Activated CD8-positive, alpha-beta memory T cell treated with anti-CD3 and anti-CD28 coated beads for 1 hour (primary cell): ENCODE measurements at regions not wholly inside any gene's neighbourhood (a gene's known extent, or its start where the extent isn't known, plus 50 kb on each side); places are given as distances from the start of the nearest gene placed in this dataset.

Experiments
- DNase-seq, 2 donors: peaks; one replicate each; pipeline ENCODE4 v3.0.0-alpha.2; 2020; ENCODE audit warnings: low read depth in 1 of 2; ENCODE audit errors: extremely low read depth in 1 of 2

DNA sequence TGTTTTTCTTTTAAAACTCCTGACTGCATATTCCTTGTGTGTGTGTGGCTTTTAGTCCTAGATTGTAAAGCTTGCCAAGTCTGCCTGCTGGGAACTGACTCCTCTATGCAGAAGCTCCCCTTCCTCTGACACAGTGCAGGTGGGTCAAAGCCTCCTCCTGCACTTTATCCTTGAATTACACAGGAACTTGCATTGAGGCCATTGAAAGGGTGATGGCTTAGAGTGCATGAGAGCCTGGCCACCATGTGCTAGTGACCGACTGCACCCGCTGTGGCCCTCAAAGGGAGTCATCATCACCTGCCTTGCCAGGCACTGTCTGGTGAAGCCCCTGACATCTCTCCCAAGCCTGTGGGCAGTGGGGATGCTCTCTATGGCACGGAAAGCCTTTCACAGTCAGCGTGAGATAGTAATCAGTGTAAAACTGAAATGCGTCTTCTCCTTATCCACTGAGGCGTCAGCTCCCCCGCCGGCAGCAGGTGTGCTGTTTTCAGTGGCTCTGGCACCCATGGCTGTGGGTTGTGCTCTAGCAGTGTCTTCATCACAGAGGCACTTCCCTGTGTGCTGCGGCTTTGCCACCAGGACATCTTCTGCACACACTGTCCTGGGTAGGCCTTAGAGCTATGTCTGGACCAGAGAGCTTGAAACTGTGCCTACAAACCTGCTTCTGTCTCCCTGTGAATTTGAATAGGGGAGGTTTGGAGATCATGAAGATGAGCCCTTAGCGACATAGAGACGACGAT is 87.9 kb downstream of the THBS2 start:
- DNase-seq: no peak

DNA sequence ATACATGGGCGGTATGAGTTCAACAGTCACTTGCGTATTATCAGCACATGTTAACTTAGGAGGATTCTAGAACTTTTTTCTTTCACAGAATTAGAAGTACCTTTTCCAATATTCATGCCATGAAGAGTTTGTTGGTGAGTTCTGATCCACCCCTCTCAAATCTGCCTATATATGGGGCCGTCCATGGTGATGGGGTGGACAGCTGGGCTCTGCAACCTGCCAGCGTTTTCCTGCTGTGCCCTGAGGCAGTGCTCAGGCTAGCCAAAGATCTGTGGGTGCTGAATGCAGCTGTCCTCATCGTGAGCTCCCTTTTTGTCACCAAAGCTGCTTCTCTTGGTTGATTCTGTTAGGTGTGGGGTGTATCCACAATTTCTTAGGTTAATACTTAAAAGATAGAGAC is 88.7 kb downstream of the THBS2 start:
- no peak for DNase-seq

DNA sequence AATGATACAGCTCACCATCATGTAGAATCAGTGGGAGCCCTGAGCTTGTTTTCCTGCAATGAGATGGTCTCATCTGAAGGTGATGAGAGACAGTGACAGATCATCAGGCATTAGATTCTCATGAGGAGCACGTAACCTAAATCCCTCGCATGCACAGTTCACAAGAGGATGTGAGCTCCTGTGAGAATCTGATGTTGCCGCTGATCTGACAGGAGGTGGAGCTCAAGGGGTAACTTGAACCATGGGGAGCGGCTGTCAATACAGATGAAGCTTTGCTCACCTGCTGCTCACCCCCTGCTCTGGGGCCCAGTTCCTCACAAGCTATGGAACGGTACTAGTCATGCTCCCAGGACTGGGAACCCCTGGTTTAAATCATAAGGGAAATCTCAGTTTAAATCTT is 89.2 kb downstream of the THBS2 start:
- DNase-seq: no peak

DNA sequence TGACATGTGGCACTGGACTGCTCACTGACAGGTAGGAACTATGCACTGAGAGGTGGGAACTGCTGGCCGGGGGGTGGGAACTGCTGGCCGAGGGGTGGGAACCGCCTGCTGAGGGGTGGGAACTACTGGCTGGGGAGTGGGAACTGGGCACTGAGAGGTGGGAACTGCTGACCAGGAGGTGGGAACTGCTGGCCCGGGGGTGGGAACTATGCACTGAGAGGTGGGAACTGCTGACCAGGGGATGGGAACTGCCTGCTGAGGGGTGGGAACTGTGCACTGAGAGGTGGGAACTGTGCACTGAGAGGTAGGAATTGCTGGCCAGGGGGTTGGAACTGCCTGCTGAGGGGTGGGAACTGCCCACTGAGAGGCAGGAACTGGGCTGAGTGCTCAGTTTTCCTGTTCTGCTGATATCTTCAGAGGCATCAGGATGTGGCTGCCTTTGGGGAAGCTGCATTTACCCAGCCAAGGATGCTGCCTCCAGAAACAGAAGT is 90.2 kb downstream of the THBS2 start:
- no peak for DNase-seq

DNA sequence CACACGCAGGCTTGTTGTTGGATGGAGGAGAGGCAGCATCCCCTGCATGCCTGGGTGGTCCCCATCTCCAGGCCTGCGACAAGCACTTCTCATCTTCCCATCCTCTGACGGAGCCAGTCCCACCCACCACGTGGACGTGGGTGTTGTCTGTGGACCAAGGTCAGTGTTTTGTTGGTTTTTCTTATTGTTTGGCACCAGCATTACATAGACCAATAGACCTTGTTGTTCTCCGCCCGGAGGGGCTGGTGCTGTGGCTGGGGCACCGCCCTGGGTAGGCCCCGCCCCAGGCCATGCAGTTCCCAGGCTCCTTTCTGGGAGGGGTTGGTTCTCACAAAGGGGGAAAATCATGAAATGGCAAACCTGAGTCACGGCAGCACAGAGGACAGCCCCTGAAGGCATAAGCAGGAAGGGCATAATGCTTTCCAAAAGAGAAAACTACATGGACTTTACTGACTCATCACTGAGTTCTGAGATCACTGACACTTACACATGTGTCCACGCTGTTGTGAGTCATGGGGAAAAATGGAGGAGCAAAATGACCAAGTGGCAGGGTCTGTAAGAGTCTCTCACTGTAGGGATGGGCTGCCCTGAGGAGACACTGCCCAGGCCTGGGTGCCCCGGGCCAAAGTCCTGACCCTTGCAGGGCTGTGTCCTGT is 90.8 kb downstream of the THBS2 start:
- no peak for DNase-seq

DNA sequence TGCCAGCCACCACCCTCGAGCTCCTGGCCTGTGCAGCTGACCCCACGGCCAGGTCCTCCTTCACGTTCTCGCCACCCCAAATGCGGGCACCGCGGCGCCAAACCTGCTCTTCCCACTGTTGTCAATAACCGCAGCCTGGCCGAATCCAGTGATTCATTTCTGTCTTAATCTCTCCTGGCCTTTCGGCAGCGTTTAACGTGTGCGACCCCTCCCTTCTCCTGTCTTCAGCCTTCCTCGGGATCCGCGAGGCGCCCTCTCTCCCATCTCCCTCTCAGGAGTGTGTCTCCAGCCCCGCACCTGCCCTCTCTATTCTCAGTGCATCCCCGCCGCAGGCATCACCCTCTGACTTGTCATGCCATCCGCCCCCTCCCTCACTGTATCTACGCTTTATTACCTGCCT is 91.4 kb downstream of the THBS2 start:
- DNase-seq: no peak

DNA sequence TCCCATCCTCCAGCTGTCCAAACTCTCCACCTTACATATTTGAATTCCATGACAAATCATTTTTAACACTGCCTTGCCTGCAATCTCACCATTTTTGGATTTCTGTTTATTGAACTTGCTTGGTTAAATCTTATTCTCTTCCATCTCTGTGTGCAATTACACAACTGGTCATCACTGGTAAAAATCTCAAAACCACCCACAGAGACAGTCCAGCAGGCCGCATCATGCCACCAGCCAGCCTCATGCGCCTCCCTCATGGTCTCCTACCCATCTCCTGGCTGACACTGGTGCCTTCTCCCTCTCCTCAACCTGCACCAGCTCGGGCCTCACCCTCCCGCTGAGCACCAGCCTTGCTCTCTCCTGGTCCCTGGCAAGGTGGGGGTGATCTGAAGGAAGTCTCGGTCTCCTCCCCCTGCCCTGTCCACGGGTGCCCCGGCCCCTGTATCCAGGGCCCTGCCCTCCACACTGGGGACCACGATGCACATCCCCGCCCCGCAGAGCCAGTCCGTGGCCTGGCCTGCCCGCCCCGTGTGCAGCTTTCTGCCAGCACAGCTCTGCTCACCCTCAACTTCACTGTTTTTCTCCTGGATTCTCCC is 92.0 kb downstream of the THBS2 start:
- DNase-seq: no peak

DNA sequence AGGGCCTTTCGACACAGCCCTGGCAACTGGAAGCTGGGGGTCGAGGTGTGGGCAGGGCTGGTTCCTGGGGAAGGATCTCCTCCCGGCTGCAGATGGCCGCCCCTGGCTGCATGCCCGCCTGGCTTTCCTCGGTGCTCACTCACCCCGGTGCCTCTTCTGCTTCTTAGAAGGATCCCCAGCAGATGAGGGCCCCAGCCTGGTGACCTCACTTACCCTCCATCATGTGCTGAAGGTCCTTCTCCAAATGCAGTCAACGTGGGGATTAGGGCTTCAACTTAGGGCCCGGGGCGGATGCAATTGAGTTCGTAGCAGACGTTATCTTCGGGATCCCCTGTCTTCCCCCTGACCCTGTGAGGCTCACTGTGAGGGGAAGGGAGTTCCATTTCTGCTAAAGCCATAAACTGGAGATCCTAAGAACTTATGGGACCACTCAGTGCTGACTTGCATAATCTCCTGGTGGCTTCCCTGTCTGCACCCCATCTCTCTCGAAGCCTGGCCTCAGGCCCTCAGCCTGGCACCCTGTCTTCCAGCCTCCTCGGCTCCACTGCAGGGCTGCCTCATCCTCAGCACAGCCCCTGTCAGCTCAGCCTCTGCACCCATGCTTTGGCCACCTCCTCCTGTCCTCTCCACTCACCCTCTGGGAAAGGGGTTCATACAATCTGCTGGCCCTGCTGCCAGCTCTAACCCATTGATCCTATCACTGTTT is 92.6 kb downstream of the THBS2 start:
- no peak for DNase-seq

DNA sequence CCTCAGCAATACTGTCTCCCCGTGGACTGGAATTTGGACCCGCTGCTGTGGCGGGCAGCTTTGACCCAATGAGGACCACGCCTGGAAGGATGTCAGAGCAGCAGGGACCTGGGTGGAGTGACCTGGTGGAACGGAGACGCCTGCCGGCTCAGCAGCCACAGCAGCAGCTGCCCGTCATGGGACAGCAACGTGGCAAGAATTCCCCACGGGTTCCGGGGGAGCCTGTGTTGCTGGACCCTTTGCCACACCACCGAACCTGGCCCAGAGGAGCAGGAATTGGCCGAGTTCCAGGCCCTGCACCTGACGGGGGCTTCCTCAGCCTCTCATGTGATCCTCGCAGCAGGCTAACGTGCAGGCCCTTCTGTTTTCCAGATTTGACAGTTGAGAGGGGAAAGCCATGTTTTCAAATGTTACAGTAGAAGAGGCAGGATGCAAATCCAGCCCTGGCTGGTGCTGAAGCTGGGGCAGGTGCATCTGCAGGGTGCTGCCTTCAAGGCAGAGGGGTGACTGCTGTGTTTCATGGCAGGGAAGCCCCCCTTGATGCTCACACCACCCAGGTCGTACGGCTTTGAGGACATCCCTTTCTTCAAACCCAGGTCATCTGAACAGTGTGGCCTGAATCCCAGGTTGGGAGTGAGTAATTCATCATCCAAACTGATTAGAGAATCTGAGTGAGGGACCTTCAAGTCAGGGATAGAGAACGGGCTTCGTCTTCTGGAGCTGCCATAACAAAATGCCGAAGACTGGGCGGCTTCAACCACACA is 93.4 kb downstream of the THBS2 start:
- DNase-seq: no peak

DNA sequence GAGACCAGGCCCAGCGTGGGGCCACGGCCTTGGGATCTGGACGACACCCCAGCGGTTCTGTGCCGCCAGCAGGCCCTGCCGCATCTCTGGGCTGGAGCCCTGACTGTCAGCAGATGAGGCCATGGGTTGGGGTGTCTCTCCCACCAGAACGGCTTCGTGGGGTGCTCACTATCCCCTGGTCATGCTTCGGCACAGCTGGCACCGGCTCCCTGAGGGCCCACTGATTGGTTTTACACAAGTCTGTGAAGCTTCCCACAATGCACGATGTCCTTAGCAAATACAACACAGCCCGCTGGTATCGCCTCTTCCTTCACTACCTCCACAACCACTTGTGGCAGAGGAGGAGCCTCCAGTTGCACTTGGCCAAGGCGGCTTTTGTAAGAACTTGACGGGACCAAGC is 94.3 kb downstream of the THBS2 start:
- no peak for DNase-seq

DNA sequence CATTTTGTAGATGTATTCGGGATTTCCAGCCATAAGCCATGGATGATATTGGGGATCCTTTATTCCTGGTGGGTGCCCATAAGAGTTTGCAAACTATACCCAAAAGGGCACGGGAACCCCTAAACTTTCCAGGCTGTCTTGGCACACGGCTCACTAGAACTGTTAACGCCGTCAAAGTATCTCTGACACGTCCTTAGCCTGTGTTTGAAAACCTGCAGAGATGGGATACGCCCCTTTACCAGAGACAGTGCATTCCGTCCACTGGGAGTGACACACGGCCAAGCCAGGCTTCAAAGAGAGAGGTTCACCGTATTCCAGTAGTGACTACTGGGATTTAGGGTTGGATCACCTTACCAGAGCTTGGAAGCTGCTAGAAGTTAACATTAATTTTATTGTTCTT is 95.0 kb downstream of the THBS2 start:
- no peak for DNase-seq

DNA sequence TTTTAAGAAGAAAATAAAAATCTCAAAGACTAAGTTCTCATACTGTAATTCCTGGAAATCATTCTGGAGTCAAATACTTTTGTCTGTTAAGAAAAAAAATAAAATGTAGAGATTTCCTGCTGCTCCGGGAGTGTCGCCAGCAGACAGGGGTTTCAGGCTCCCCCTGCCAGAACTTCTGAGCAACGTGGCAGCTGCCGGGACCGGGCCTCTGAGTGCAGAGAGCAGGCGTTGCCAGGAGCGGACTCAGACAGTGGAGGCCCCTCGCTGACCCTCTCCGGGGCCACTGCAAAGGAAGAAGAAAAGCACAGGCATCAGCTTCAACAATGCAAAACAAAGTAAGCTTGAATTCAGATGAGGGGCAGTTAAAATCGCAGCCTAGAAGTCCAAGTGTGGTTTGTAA is 95.5 kb downstream of the THBS2 start:
- DNase-seq: no peak

DNA sequence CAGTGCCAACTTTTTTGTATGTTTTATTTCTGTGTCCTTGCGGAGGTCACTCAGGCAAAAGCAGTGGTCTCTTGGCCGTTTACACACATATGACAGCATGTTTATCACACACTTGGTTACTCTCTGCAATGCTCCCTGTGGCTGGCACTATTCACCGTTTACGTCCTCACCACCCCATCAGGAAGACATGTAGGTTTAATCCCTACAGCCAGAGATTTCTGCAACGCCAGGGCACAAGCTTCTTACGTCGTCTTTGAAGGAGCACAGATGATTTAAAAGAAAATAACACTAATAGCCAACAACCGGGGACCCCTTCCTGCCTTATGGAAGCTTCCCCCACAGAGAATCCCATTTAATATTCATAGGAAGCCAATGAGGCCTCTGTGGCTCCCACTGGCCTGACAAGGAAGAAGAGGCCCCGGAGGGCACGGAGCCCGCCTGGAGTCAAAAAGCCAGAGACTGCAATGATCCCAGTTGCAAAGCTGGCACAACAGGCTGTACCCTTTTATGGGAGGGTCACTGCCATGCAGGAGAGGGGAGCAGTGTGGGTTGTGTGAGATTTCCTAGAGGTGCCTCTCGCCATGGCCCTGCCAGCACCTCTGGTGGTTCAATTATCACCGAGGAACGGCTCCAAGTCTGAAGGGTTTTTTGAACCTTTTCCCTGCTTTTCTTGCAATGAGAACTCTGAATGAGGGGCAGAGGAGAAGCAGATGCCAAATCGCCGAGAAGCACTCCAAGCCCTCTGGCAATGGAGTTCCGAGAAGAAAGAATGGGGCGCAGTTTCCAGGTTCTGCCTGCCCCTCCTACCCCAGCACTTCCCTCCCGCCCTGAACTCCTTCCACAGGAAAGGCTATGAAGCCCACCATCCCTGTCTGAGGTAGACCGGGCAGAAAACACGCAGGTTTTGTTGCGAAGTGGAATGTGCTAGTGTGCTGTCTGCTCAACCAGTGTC is 96.2 kb downstream of the THBS2 start:
- no peak for DNase-seq

DNA sequence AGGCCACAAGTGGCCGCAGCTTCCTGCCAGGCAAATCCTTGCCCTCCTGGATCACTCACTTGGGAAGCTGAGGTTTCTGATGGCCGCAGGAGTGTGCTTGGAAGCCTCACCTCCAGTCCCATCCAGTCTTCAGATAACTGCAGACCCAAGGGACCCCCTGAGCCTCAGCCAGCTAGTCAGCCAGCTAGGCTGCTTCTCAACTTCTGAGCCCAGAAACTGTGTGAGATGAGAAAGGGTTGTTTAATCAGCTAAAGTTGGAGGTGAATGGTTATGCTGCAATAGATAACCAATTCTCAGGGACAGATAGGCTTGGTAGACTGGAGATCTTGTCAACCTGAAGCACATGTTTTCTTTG is 96.9 kb downstream of the THBS2 start:
- no peak for DNase-seq

DNA sequence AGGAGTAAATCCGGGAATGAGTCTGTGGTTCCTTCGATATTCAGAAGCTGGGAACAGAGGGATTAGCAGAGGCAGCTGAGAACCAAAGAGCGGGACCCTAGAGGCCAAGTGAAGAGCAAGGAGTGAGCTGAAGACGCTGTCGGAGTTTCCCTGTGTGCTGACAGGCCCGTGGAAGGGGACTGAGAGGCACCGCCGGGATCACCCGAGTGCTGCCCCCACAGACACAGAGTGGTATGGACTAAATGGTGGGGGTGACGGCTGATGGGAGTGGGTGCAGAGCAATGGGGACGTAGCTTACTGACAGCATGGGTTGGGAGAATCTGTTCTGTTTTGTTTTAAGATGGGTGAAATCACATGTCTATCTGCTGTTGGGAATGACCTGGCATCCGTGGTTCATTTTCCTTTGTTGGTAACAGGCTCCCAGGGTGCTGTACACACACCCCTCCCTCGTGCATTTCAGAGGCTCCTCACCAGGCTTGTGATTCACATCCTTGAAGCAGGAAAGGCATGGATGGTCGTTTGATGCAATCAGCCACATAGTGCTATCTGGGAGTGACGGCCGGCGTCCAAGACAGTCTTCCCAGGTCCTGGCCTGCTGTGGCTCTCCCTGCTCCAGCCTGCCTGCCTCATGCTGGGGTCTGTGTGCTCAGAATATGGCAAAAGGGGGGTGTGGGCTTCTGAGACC is 97.4 kb downstream of the THBS2 start:
- DNase-seq: no peak

DNA sequence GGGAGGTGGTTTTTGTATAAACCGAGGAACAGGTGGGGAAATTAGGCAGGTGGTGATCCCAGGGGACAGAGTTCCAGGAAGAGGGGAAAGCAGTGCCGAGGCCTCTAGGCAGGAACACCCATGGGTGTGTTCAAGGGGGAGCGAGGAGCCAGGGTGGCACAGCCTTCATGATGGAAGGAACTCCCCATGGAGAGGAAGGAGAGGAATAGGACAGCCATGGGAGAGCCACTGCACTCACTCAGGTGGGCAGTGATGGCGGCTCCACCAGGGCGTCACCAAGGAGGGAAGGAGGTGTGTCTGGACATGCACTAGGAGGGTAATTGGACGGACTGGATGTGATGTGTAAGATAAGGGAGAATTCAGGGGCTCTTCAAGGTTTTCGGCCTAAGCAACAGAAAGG is 98.2 kb downstream of the THBS2 start:
- DNase-seq: no peak

DNA sequence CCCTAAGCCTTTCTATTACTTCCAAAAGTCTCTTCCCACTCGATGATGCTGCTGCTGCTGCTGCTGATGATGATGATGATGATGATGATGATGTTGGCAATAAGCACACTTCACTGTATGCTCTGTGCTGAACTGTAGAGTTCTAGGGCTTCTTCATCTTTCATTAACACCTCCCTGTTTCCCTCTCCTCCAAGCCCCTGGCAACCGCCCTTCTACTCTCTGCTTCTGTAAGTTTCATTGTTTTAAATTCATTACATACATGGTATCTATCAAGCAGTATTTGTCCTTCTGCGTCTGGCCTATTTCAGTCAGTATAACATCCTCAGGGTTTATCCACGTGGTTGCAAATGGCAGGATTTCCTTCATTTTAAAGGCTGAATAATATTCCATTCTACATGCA is 100.2 kb downstream of the THBS2 start:
- DNase-seq: no peak

DNA sequence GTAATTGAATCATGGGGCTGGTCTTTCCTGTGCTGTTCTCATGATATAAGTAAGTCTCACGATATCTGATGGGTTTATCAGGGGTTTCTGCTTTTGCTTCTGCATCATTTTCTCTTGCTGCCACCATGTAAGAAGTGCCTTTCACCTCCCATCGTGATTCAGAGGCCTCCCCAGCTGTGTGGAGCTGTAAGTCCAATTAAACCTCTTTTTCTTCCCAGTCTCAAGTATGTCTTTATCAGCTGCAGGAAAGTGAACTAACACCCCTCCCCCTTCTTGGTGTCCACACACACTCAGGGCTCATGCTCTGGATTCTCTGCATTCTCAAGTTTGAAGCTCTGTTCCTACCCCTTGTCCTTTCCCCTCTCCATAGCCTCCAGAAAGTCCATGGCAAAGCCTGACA is 107.1 kb downstream of the THBS2 start:
- no peak for DNase-seq

DNA sequence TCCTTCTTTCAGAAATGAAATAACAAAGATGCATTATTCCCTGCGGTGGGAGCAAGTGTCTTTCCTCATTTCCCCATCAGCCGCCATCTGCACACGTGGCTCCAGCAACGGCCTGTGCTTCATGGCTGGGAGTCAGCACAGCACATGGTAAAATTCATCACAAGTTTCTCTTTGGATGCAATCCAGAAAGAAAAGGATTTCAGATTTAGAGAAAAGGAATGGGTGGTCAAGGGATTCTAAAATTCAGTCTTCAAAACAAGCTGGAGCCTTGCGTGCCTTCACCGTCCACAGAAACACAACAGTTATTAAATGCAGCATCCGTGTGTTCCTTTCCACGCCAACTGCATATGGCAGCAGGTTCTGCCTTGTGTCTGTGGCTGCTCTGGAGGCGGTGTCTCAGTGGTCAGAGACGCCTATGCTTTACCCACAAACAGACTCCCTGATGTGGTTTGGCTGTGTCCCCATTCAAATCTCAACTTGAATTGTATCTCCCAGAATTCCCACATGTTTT is 107.6 kb downstream of the THBS2 start:
- DNase-seq: no peak
